IMR-90 (cell line): ENCODE measurements at regions not wholly inside any gene's neighbourhood (a gene's known extent, or its start where the extent isn't known, plus 50 kb on each side); places are given as distances from the start of the nearest gene placed in this dataset.

Experiments used
- ATAC-seq: fragments of 200-7000 bp; cut with Tn5 transposase; 2 replicates; pipeline ENCODE4 v1.9.1; 2020; ENCODE audit warnings: low read depth, mild to moderate bottlenecking, moderate library complexity
- BruUV-seq: library from RNA; stranded (reverse); fragments of 400-500 nt; replicated peaks from 2 replicates; lab custom pipeline; 2021; lab: Mats Ljungman, UMichigan
- CTCF ChIA-PET: fragments of 300-600 bp; formaldehyde crosslinking; extraction: SDS; loops from one replicate; lab custom pipeline; 2021; ENCODE audit warnings: antibody characterized with exemption; lab: Yijun Ruan, JAX
- POLR2A ChIA-PET: fragments of 300-600 bp; sonication (Branson Sonifier 250); formaldehyde crosslinking; loops from one replicate; lab custom pipeline; 2022; ENCODE audit warnings: antibody characterized with exemption; ENCODE audit not compliant: unreplicated experiment; lab: Charles Lee
- DNase-seq: peaks from one replicate; pipeline ENCODE4 v3.0.0; 2013
- H2AFZ ChIP-seq: replicated peaks from 2 replicates; pipeline ENCODE3; 2013; ENCODE audit warnings: low read length, mild to moderate bottlenecking; ENCODE audit not compliant: poor library complexity
- H2AK5ac ChIP-seq: 2 replicates; pipeline ENCODE4 v1.6.1; 2013; ENCODE audit warnings: low read depth, low read length, inconsistent platforms
- H2AK9ac ChIP-seq: replicated peaks from 2 replicates; pipeline ENCODE3; 2013; ENCODE audit warnings: mild to moderate bottlenecking, low read depth, low read length, moderate library complexity; ENCODE audit not compliant: poor library complexity
- H2BK120ac ChIP-seq: 2 replicates; pipeline ENCODE4 v1.6.1; 2013; ENCODE audit warnings: low read depth, low read length, inconsistent platforms
- H2BK15ac ChIP-seq: 3 replicates; pipeline ENCODE4 v1.6.1; 2013; ENCODE audit warnings: low read depth, low read length, inconsistent platforms
- H2BK20ac ChIP-seq: 2 replicates; pipeline ENCODE4 v1.6.1; 2013; ENCODE audit warnings: low read depth, mild to moderate bottlenecking, inconsistent platforms, low read length, moderate library complexity
- H2BK5ac ChIP-seq: 2 replicates; pipeline ENCODE4 v1.6.1; 2013; ENCODE audit warnings: mild to moderate bottlenecking, low read depth, low read length, inconsistent platforms; ENCODE audit not compliant: poor library complexity, severe bottlenecking
- H3K14ac ChIP-seq: replicated peaks from 2 replicates; pipeline ENCODE4 v1.6.1; 2013; ENCODE audit warnings: low read depth, low read length, inconsistent platforms
- H3K18ac ChIP-seq: 2 replicates; pipeline ENCODE4 v1.6.1; 2013; ENCODE audit warnings: low read depth, low read length, control low read depth
- H3K23ac ChIP-seq: 2 replicates; pipeline ENCODE4 v1.6.1; 2013; ENCODE audit warnings: low read depth, low read length, inconsistent platforms
- H3K27ac ChIP-seq: 2 replicates; pipeline ENCODE4 v1.5.1; 2013; ENCODE audit warnings: mild to moderate bottlenecking, control low read depth, low read length; ENCODE audit not compliant: insufficient read depth
- H3K27me3 ChIP-seq: 2 replicates; pipeline ENCODE4 v1.6.1; 2013; ENCODE audit warnings: low read length; ENCODE audit not compliant: control insufficient read depth, insufficient read depth
- H3K36me3 ChIP-seq: 2 replicates; pipeline ENCODE4 v1.6.1; 2013; ENCODE audit warnings: low read length, mixed read lengths; ENCODE audit not compliant: control insufficient read depth, insufficient read depth
- H3K4ac ChIP-seq: 2 replicates; pipeline ENCODE4 v1.6.1; 2013; ENCODE audit warnings: low read depth, low read length, inconsistent platforms
- H3K4me1 ChIP-seq: 2 replicates; pipeline ENCODE4 v1.6.1; 2013; ENCODE audit warnings: low read length, mixed read lengths; ENCODE audit not compliant: control insufficient read depth, insufficient read depth
- H3K4me2 ChIP-seq: 2 replicates; pipeline ENCODE4 v1.6.1; 2013; ENCODE audit warnings: low read depth, mild to moderate bottlenecking, control low read depth, low read length, moderate library complexity
- H3K4me3 ChIP-seq: 2 replicates; pipeline ENCODE4 v1.5.1; 2013; ENCODE audit warnings: low read depth, mild to moderate bottlenecking, control low read depth, low read length, moderate library complexity; ENCODE audit not compliant: insufficient read depth
- H3K56ac ChIP-seq: 2 replicates; pipeline ENCODE4 v1.6.1; 2013; ENCODE audit warnings: low read length, inconsistent platforms; ENCODE audit not compliant: insufficient read depth; ENCODE audit errors: extremely low read depth
- H3K79me1 ChIP-seq, 2 experiments: 2 replicates each; pipeline ENCODE4 v1.6.1; 2013; ENCODE audit warnings: low read length in 2 of 2, inconsistent platforms in 1 of 2, low read depth in 1 of 2
- H3K9ac ChIP-seq: 2 replicates; pipeline ENCODE4 v1.6.1; 2013; ENCODE audit warnings: low read depth, low read length, control low read depth
- H3K9me1 ChIP-seq: 2 replicates; pipeline ENCODE4 v1.6.1; 2013; ENCODE audit warnings: low read length, inconsistent platforms; ENCODE audit not compliant: insufficient read depth
- H3K9me3 ChIP-seq: 2 replicates; pipeline ENCODE4 v1.6.1; 2013; ENCODE audit warnings: low read length; ENCODE audit not compliant: control insufficient read depth, insufficient read depth
- H4K20me1 ChIP-seq: 2 replicates; pipeline ENCODE4 v1.6.1; 2013; ENCODE audit warnings: low read length, inconsistent platforms; ENCODE audit not compliant: insufficient read depth
- H4K5ac ChIP-seq: 2 replicates; pipeline ENCODE4 v1.6.1; 2013; ENCODE audit warnings: mild to moderate bottlenecking, low read depth, low read length, control low read depth
- H4K8ac ChIP-seq, 2 experiments: 2 replicates each; pipeline ENCODE4 v1.6.1; 2013; ENCODE audit warnings: low read depth in 2 of 2, low read length in 2 of 2, control low read depth in 1 of 2, inconsistent platforms in 1 of 2
- H4K91ac ChIP-seq: 2 replicates; pipeline ENCODE4 v1.6.1; 2013; ENCODE audit warnings: low read depth, low read length, inconsistent platforms; ENCODE audit not compliant: insufficient read depth
- BHLHE40 ChIP-seq: fragments of 150-350 bp; IDR thresholded peaks from 2 replicates; pipeline ENCODE4 v1.6.1; 2016; ENCODE audit warnings: mild to moderate bottlenecking, low read depth, low read length
- CEBPB ChIP-seq: IDR thresholded peaks from 2 replicates; pipeline ENCODE4 v1.6.1; 2012; ENCODE audit warnings: low read depth, low read length, improper control_type of control experiment
- CHD1 ChIP-seq: IDR thresholded peaks from 2 replicates; pipeline ENCODE4 v1.6.1; 2012; ENCODE audit warnings: low read depth, low read length, improper control_type of control experiment
- FOS ChIP-seq: fragments of 150-350 bp; IDR thresholded peaks from 2 replicates; pipeline ENCODE4 v1.6.1; 2016; ENCODE audit warnings: low read depth, low read length
- MAFK ChIP-seq: IDR thresholded peaks from 2 replicates; pipeline ENCODE4 v1.6.1; 2012; ENCODE audit warnings: low read depth, low read length, improper control_type of control experiment
- MAZ ChIP-seq: IDR thresholded peaks from 2 replicates; pipeline ENCODE4 v1.6.1; 2012; ENCODE audit warnings: low read depth, mild to moderate bottlenecking, low read length, improper control_type of control experiment, moderate library complexity, borderline replicate concordance
- MXI1 ChIP-seq: IDR thresholded peaks from 2 replicates; pipeline ENCODE4 v1.6.1; 2012; ENCODE audit warnings: low read depth, mild to moderate bottlenecking, low read length, moderate library complexity, borderline replicate concordance
- NFE2L2 ChIP-seq: fragments of 150-350 bp; IDR thresholded peaks from 2 replicates; pipeline ENCODE4 v1.6.1; 2016; ENCODE audit warnings: low read depth, mild to moderate bottlenecking, low read length
- POLR2A ChIP-seq: IDR thresholded peaks from 2 replicates; pipeline ENCODE4 v1.6.1; 2012; ENCODE audit warnings: mild to moderate bottlenecking, low read depth, low read length
- RAD21 ChIP-seq: IDR thresholded peaks from 2 replicates; pipeline ENCODE4 v1.6.1; 2012; ENCODE audit warnings: low read length, improper control_type of control experiment
- RCOR1 ChIP-seq: IDR thresholded peaks from 2 replicates; pipeline ENCODE4 v1.6.1; 2012; ENCODE audit warnings: mild to moderate bottlenecking, low read length, improper control_type of control experiment; ENCODE audit not compliant: insufficient replicate concordance
- RFX5 ChIP-seq: IDR thresholded peaks from 2 replicates; pipeline ENCODE4 v1.8.0; 2012; ENCODE audit warnings: low read depth, mild to moderate bottlenecking, low read length, moderate library complexity
- SMC3 ChIP-seq: fragments of 150-350 bp; IDR thresholded peaks from 2 replicates; pipeline ENCODE4 v1.6.1; 2016; ENCODE audit warnings: low read depth, mild to moderate bottlenecking, antibody characterized with exemption, low read length, moderate library complexity
- WGBS, 2 experiments: methylation state at CpG; one replicate each; pipeline versions ENCODE4 v1.1.5 to v1.1.7; 2013; ENCODE audit warnings: missing lambda C conversion rate in 2 of 2; ENCODE audit not compliant: insufficient read length in 1 of 2; ENCODE audit errors: extremely low coverage in 2 of 2; 5-methylcytosine and 5-hydroxymethylcytosine counted together
- dilution Hi-C: fragments of 300-500 bp; cut with HindIII; formaldehyde crosslinking; loops from one replicate; pipeline ENCODE4 v1.14.3; 2018; ENCODE audit warnings: low sequenced_read_pairs; ENCODE audit not compliant: unreplicated experiment
- in situ Hi-C: fragments of 300-500 bp; cut with MboI; formaldehyde crosslinking; loops from 3 replicates; pipeline ENCODE4 v1.14.3; 2019; ENCODE audit warnings: low sequenced_read_pairs, inconsistent platforms, mixed read lengths
- intact Hi-C: fragments of 100-400 bp; cut with micrococcal nuclease; formaldehyde crosslinking; loops from 2 replicates; pipeline ENCODE4 v1.10.0; 2022
- TF ChIP-seq, protein P1 (sequence below): fragments of 150-350 bp; IDR thresholded peaks from 2 replicates; pipeline ENCODE4 v1.6.1; 2016; ENCODE audit warnings: low read depth, mild to moderate bottlenecking, low read length, moderate library complexity, borderline replicate concordance
- TF ChIP-seq, protein P2 (sequence below): conservative IDR thresholded peaks from 2 replicates; pipeline ENCODE4 v1.5.1; 2012; ENCODE audit warnings: mild to moderate bottlenecking, low read depth, low read length, improper control_type of control experiment
- TF ChIP-seq, protein P3 (sequence below): fragments of 150-350 bp; IDR thresholded peaks from 2 replicates; pipeline ENCODE4 v1.6.1; 2017; ENCODE audit warnings: mild to moderate bottlenecking, antibody characterized with exemption, low read length, low read depth

DNA sequence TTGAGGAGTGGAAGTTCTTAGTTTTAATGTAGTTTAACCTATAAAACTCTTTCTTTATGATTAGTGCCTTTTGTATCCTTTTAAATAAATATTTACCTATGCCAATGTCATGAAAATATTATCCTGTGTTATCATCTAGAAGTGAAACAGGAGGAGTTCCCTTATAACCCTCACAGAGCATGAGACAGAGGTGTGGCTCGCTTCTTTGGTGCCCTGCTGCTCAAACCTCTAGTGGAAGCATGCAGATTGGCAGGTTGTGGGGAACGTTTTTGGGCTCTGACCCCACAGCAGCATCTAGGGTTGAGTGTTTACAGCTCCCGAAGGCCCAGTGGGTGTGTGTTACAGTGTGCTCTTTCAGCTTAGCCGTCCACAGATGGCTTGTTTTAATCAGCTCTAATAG lies 459.4 kb upstream of the AZI2 start:
- in situ Hi-C loops = no loop called here
- Histone ChIP-seq H3K4ac (no peak overlapping the region), H3K23ac (no peak overlapping the region), H2BK120ac (no peak overlapping the region), H2AK9ac (no peak overlapping the region), H3K14ac (no peak overlapping the region), H3K9ac (no peak overlapping the region), H3K4me3 (no peak overlapping the region), H3K27ac (no peak overlapping the region), H3K56ac (no peak overlapping the region), H3K4me1 (no peaks in the 10 kb centered on the region), H3K36me3 (no peaks in the 10 kb centered on the region), H3K9me1 (no peaks in the 10 kb centered on the region), H3K27me3 (no peaks in the 10 kb centered on the region), H3K9me3 (no peaks in the 10 kb centered on the region), H3K4me2 (no peak overlapping the region), H3K79me1 (no peaks in the 10 kb centered on the region), H2AFZ (no peak overlapping the region), H4K91ac (no peak overlapping the region), H4K5ac (no peak overlapping the region), H4K8ac (no peak overlapping the region), H2BK5ac (no peak overlapping the region), H4K20me1 (no peaks in the 10 kb centered on the region), H2AK5ac (no peak overlapping the region), H2BK15ac (no peak overlapping the region), H2BK20ac (no peak overlapping the region), H3K18ac (no peak overlapping the region)
- intact Hi-C loops = no loop called here
- DNase-seq (no peak), ATAC-seq (no peak)
- POLR2A ChIA-PET = no interaction called here
- BruUV-seq = no TSS peak
- CTCF ChIA-PET = no interaction called here
- WGBS, 2 experiments = 79% methylated on average over 2 of the region's 4 CpGs; no CpG with 5 or more reads in 1 of the 2 experiments
- dilution Hi-C loops = no loop called here
- no peak for TF ChIP-seq FOS
- TF ChIP-seq, protein P1, sequence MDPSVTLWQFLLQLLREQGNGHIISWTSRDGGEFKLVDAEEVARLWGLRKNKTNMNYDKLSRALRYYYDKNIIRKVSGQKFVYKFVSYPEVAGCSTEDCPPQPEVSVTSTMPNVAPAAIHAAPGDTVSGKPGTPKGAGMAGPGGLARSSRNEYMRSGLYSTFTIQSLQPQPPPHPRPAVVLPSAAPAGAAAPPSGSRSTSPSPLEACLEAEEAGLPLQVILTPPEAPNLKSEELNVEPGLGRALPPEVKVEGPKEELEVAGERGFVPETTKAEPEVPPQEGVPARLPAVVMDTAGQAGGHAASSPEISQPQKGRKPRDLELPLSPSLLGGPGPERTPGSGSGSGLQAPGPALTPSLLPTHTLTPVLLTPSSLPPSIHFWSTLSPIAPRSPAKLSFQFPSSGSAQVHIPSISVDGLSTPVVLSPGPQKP = no peak
- TF ChIP-seq NFE2L2 = no peak
- TF ChIP-seq, protein P2, sequence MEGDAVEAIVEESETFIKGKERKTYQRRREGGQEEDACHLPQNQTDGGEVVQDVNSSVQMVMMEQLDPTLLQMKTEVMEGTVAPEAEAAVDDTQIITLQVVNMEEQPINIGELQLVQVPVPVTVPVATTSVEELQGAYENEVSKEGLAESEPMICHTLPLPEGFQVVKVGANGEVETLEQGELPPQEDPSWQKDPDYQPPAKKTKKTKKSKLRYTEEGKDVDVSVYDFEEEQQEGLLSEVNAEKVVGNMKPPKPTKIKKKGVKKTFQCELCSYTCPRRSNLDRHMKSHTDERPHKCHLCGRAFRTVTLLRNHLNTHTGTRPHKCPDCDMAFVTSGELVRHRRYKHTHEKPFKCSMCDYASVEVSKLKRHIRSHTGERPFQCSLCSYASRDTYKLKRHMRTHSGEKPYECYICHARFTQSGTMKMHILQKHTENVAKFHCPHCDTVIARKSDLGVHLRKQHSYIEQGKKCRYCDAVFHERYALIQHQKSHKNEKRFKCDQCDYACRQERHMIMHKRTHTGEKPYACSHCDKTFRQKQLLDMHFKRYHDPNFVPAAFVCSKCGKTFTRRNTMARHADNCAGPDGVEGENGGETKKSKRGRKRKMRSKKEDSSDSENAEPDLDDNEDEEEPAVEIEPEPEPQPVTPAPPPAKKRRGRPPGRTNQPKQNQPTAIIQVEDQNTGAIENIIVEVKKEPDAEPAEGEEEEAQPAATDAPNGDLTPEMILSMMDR = no peak
- no peak for TF ChIP-seq MAFK
- no peak for TF ChIP-seq SMC3
- TF ChIP-seq CHD1 = no peak
- no peak for TF ChIP-seq RAD21
- TF ChIP-seq, protein P3, sequence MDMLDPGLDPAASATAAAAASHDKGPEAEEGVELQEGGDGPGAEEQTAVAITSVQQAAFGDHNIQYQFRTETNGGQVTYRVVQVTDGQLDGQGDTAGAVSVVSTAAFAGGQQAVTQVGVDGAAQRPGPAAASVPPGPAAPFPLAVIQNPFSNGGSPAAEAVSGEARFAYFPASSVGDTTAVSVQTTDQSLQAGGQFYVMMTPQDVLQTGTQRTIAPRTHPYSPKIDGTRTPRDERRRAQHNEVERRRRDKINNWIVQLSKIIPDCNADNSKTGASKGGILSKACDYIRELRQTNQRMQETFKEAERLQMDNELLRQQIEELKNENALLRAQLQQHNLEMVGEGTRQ = no peak
- no peak for TF ChIP-seq MXI1
- no peak for TF ChIP-seq RCOR1
- no peak for TF ChIP-seq CEBPB
- no peak for TF ChIP-seq RFX5
- TF ChIP-seq MAZ = no peak
- no peak for TF ChIP-seq POLR2A
- TF ChIP-seq BHLHE40 = no peak
